ENCODE measurements at regions not wholly inside any gene's neighbourhood (a gene's known extent, or its start where the extent isn't known, plus 50 kb on each side); places are given as distances from the start of the nearest gene placed in this dataset.

- WGBS (ENCODE audit: insufficient coverage, low coverage, missing lambda C conversion rate): 0% methylated on average over 1 of the region's 1 CpG
- Histone ChIP-seq H3K9me3 (replicated peaks; ENCODE audit: control insufficient read depth, insufficient read depth, low read depth, low read length) (no peaks in the 10 kb centered on the region), H4K20me1 (replicated peaks; ENCODE audit: control insufficient read depth, insufficient read depth, low read length) (no peaks in the 10 kb centered on the region), H3K27me3 (ENCODE audit: control insufficient read depth in 2 of 2, insufficient read depth in 2 of 2, low read length in 2 of 2) (no peaks in the 10 kb centered on the region), H3K9me1 (ENCODE audit: control insufficient read depth, insufficient read depth, low read length) (no peaks in the 10 kb centered on the region), H3K27ac (ENCODE audit: extremely low read depth, low read depth, low read length) (no peak overlapping the region), H3K4me1 (replicated peaks in 1 of 2; ENCODE audit: control insufficient read depth in 2 of 2, insufficient read depth in 2 of 2, low read length in 2 of 2) (no peaks in the 10 kb centered on the region), H3K4me2 (ENCODE audit: insufficient read depth, low read length) (no peak overlapping the region), H2AFZ (ENCODE audit: low read depth, low read length) (no peak overlapping the region), H3K9ac (ENCODE audit: insufficient read depth in 1 of 2, low read depth in 2 of 2, low read length in 2 of 2) (no peak overlapping the region), H3K79me2 (ENCODE audit: control insufficient read depth, insufficient read depth, low read length) (no peaks in the 10 kb centered on the region), H3K4me3 (no peak overlapping the region), H3K36me3 (ENCODE audit: control insufficient read depth, insufficient read depth, low read length) (no peaks in the 10 kb centered on the region)
- ATAC-seq: no peak
- intact Hi-C loops (cut with micrococcal nuclease): no loop called here
- no peak for DNase-seq (ENCODE audit: extremely low read depth in 1 of 4, low spot score in 3 of 4)
- BruUV-seq (replicated peaks): no TSS peak
- TF ChIP-seq FOXA3 (CRISPR knock-in tag; conservative IDR thresholded peaks at IDR 0.05 in 1 of 2, IDR thresholded peaks at IDR 0.05 in 1 of 2) (no peak), RNF2 (IDR thresholded peaks at IDR 0.05) (no peak), SIX5 (IDR thresholded peaks at IDR 0.05; ENCODE audit: borderline replicate concordance in 1 of 2, insufficient read depth in 1 of 2, low read depth in 1 of 2, low read length in 2 of 2) (no peak), ZNF280B (CRISPR knock-in tag; IDR thresholded peaks at IDR 0.05) (no peak), KLF6 (CRISPR knock-in tag; IDR thresholded peaks at IDR 0.05; ENCODE audit: borderline replicate concordance) (no peak), XRCC3 (IDR thresholded peaks at IDR 0.05) (no peak), HDAC3 (IDR thresholded peaks at IDR 0.05; ENCODE audit: borderline replicate concordance, partially characterized antibody) (no peak), ZNF408 (CRISPR knock-in tag; IDR thresholded peaks at IDR 0.05; ENCODE audit: low read depth) (no peak), NR4A1 (CRISPR knock-in tag; IDR thresholded peaks at IDR 0.05) (no peak), NR4A1 (tag; IDR thresholded peaks at IDR 0.05) (no peak), ZNF449 (CRISPR knock-in tag; IDR thresholded peaks at IDR 0.05) (no peak), E2F4 (CRISPR knock-in tag; IDR thresholded peaks at IDR 0.05; ENCODE audit: low read depth) (no peak), U2AF1 (optimal IDR thresholded peaks at IDR 0.05; ENCODE audit: low read depth, low read length) (no peak), KLF13 (tag; IDR thresholded peaks at IDR 0.05; ENCODE audit: borderline replicate concordance, low read depth) (no peak)
- in situ Hi-C loops (cut with MboI): no loop called here
- FAIRE-seq: no peak
- ChIA-PET CTCF (ENCODE audit: low intra/inter-chr PET ratio) (no interaction called here), POLR2A (no interaction called here)
Observed at GRCh38 chr14:25113394-25113793, 63.4 kb upstream of the STXBP6 start.

All from K562 (cell line).